Activated CD8-positive, alpha-beta T cell treated with anti-CD3 and anti-CD28 coated beads for 36 hours (primary cell): ENCODE measurements at regions not wholly inside any gene's neighbourhood (a gene's known extent, or its start where the extent isn't known, plus 50 kb on each side); places are given as distances from the start of the nearest gene placed in this dataset.

ENCODE experiments used
- ATAC-seq: fragments of 200-7000 bp; cut with Tn5 transposase; one replicate; pipeline ENCODE4 v1.10.0; 2021; ENCODE audit warnings: mild to moderate bottlenecking, moderate library complexity
- CTCF ChIA-PET: fragments of 350-600 bp; sonication (Branson Sonifier 250); formaldehyde crosslinking; loops from one replicate; lab custom pipeline; 2021; ENCODE audit warnings: antibody characterized with exemption; lab: Charles Lee
- POLR2A ChIA-PET: fragments of 350-600 bp; sonication (Branson Sonifier 250); formaldehyde crosslinking; loops from one replicate; lab custom pipeline; 2021; ENCODE audit warnings: antibody characterized with exemption; lab: Charles Lee
- DNase-seq: peaks from one replicate; pipeline ENCODE4 v3.0.0-alpha.2; 2020
- H3K27ac Mint-ChIP-seq: one replicate; pipeline ENCODE4 v1.8.0; 2021; ENCODE audit warnings: mild to moderate bottlenecking, mixed read lengths
- H3K27me3 Mint-ChIP-seq: one replicate; pipeline ENCODE4 v1.8.0; 2021; ENCODE audit warnings: mixed read lengths
- H3K36me3 Mint-ChIP-seq: one replicate; pipeline ENCODE4 v1.8.0; 2021; ENCODE audit warnings: low read depth, mixed read lengths
- H3K4me1 Mint-ChIP-seq: one replicate; pipeline ENCODE4 v1.8.0; 2021; ENCODE audit warnings: low read depth, mixed read lengths
- H3K4me3 Mint-ChIP-seq: one replicate; pipeline ENCODE4 v1.8.0; 2021; ENCODE audit warnings: mild to moderate bottlenecking, moderate library complexity, mixed read lengths
- H3K9me3 Mint-ChIP-seq: one replicate; pipeline ENCODE4 v1.8.0; 2021; ENCODE audit warnings: mixed read lengths
- intact Hi-C: fragments of 100-400 bp; cut with micrococcal nuclease; formaldehyde crosslinking; loops from one replicate; pipeline ENCODE4 v1.10.0; 2022
- TF ChIP-seq, protein P1 (sequence below): fragments of 200-600 bp; IDR thresholded peaks from one replicate; pipeline ENCODE4 v1.8.0; 2022; ENCODE audit warnings: antibody characterized with exemption, mild to moderate bottlenecking

DNA sequence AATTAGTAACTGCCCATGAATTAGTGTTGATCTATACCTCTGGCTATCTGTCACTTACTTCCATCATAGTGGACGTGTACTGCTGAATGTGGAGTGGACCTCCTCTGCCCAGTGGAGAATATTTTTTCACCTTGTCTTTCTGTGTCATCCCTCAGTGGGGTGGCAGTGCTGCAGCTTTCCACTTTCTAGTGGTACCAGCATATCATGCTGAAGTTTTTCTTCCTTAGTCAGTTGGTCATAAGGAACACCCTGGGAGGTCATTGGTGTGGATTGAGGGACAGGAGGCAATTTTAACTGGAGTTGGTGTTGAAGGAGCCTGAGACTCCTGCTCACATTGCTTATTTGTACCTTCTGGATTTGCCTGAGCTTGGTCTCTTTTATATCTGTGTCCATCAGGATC is 151.7 kb upstream of the ANKH start:
- Mint-ChIP-seq H3K9me3 (no peaks in the 10 kb centered on the region), H3K27me3 (peaks cover 14% of the 10 kb centered on the region), H3K27ac (no peak overlapping the region), H3K4me3 (no peak overlapping the region), H3K36me3 (no peaks in the 10 kb centered on the region), H3K4me1 (no peaks in the 10 kb centered on the region)
- TF ChIP-seq, protein P1, sequence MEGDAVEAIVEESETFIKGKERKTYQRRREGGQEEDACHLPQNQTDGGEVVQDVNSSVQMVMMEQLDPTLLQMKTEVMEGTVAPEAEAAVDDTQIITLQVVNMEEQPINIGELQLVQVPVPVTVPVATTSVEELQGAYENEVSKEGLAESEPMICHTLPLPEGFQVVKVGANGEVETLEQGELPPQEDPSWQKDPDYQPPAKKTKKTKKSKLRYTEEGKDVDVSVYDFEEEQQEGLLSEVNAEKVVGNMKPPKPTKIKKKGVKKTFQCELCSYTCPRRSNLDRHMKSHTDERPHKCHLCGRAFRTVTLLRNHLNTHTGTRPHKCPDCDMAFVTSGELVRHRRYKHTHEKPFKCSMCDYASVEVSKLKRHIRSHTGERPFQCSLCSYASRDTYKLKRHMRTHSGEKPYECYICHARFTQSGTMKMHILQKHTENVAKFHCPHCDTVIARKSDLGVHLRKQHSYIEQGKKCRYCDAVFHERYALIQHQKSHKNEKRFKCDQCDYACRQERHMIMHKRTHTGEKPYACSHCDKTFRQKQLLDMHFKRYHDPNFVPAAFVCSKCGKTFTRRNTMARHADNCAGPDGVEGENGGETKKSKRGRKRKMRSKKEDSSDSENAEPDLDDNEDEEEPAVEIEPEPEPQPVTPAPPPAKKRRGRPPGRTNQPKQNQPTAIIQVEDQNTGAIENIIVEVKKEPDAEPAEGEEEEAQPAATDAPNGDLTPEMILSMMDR: no peak
- DNase-seq (no peak), ATAC-seq (no peak)
- ChIA-PET POLR2A (no interaction called here), CTCF (interaction anchor here (1.0 to 3.0 kb wide), 2 partner anchors 9 to 20 kb away, joined by 3 to 9 read pairs; no protein-coding TSS in a partner anchor)
- intact Hi-C loops: no loop called here

DNA sequence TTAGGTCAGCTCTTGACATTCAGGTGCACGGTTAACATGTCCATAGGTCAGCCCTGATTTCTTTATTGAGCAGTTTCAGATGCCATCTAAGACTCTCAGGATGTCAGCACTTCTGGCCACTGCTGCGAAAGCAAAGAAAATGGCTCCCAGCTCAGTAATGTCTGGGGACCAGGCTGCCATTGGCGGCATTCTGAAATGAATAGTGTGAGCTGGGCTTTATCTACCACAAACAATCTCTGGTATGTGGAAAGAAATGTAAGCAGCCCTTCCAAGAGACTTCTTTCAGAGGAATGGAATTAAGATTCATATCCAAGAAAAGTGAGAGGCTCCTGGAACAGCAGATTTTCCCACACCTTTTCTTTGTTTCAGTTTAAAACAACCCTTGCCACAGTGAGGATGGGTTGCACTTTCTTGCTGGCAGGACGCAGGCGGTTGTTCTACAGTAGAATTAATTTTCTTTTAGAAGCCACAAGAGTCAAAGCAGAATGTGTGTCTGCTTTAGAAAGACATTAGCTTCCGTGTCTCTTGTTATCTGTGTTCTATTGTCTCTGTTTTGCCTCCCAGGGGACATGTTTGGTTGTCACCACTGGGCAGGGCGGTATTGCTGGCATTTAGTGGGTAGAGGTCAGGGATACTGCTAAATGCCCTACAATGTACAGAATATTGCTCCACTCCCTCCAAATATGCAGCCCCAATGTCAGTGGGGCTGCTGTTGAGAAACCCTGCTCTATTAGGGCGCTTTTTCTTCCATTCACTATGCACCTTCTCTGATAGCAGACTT is 149.9 kb upstream of the ANKH start:
- H3K27me3 Mint-ChIP-seq: peaks cover 8% of the 10 kb centered on the region

DNA sequence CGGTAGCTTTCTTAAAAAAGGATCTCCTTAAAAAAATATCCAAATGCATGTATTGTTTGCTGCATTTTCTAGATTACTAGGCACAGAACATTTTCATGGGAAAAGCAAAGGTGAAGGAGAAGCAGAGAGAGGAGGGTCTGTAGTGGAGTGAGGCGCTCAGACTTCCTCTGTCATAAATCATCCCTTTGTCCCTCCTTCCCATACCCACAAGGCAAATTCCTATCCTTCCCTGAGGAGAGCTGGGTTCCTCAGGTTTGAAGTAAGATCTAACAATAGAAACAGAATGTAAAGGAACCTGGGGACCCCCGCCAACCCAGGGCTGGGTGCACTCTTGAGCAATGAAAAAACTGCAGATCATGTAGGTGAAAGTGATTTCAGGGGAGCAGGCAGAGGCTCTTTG is 149.2 kb upstream of the ANKH start:
- ATAC-seq (no peak), DNase-seq (no peak)
- Mint-ChIP-seq H3K4me3 (no peak overlapping the region), H3K36me3 (no peaks in the 10 kb centered on the region), H3K9me3 (no peaks in the 10 kb centered on the region), H3K4me1 (no peaks in the 10 kb centered on the region), H3K27me3 (peaks cover 2% of the 10 kb centered on the region), H3K27ac (no peak overlapping the region)
- CTCF ChIA-PET: interaction anchor here (0.7 to 1.6 kb wide), 5 partner anchors 8 to 300 kb away, joined by 3 to 6 read pairs (median 3); no protein-coding TSS in a partner anchor
- intact Hi-C loops: no loop called here
- TF ChIP-seq, protein P1: no peak
- POLR2A ChIA-PET: no interaction called here

More for the DNA sequence above, 149.9 kb upstream of the ANKH start:
- Mint-ChIP-seq H3K36me3 (no peaks in the 10 kb centered on the region), H3K9me3 (no peaks in the 10 kb centered on the region), H3K4me3 (no peak overlapping the region), H3K27ac (no peak overlapping the region), H3K4me1 (no peaks in the 10 kb centered on the region)
- ChIA-PET CTCF (interaction anchor here (0.7 to 1.6 kb wide), 4 partner anchors 12 to 301 kb away, joined by 3 to 6 read pairs (median 4); no protein-coding TSS in a partner anchor), POLR2A (no interaction called here)
- intact Hi-C loops: no loop called here
- TF ChIP-seq, protein P1: no peak
- ATAC-seq (no peak), DNase-seq (no peak)

DNA sequence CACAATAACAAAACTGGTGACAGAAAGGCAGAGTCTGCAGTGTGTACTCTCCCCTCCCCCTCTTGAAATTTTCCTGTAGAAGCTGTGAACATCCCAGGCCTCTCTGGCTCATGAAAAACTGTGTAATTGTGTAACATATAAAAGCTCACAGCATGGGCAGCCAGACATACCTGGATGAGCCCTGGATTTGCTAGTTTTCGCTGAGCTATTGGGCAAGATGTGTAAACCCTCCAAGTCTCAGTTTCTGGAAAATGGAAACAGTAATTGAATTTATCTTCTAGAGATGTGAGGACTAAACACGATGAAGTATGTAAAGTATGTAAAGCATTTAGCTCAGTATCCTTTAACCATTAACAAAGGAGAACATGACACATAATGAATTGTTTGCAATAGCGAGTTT is 143.2 kb upstream of the ANKH start:
- intact Hi-C loops: loop anchor here (10.0 kb wide), 1 partner anchor 650 kb away; no protein-coding TSS in a partner anchor
- Mint-ChIP-seq H3K36me3 (no peaks in the 10 kb centered on the region), H3K9me3 (no peaks in the 10 kb centered on the region), H3K27ac (no peak overlapping the region), H3K4me3 (no peak overlapping the region), H3K27me3 (no peaks in the 10 kb centered on the region), H3K4me1 (no peaks in the 10 kb centered on the region)
- TF ChIP-seq, protein P1: no peak
- POLR2A ChIA-PET: no interaction called here
- DNase-seq (no peak), ATAC-seq (no peak)
- CTCF ChIA-PET: interaction anchor here (0.7 to 3.9 kb wide), 17 partner anchors 9 to 782 kb away, joined by 3 to 29 read pairs (median 4); no protein-coding TSS in a partner anchor
